Lower lobe of right lung (tissue), 2 donors: ENCODE measurements at regions not wholly inside any gene's neighbourhood (a gene's known extent, or its start where the extent isn't known, plus 50 kb on each side); places are given as distances from the start of the nearest gene placed in this dataset.

Experiments used
- ATAC-seq, 2 donors: fragments of 200-7000 bp; cut with Tn5 transposase; one replicate each; pipeline ENCODE4 v1.9.1; 2020 to 2022; ENCODE audit warnings: mild to moderate bottlenecking in 2 of 2, moderate library complexity in 2 of 2
- DNase-seq: peaks from one replicate; pipeline ENCODE4 v3.0.0-alpha.2; 2020
- H3K27ac ChIP-seq: fragments of 200-600 bp; one replicate; pipeline ENCODE4 v1.8.0; 2022
- H3K27me3 ChIP-seq: fragments of 200-600 bp; one replicate; pipeline ENCODE4 v1.8.0; 2022; ENCODE audit warnings: low read depth
- H3K36me3 ChIP-seq: fragments of 200-600 bp; one replicate; pipeline ENCODE4 v1.8.0; 2022; ENCODE audit warnings: mild to moderate bottlenecking
- H3K4me1 ChIP-seq: fragments of 200-600 bp; one replicate; pipeline ENCODE4 v1.8.0; 2022
- H3K4me3 ChIP-seq: fragments of 200-600 bp; one replicate; pipeline ENCODE4 v1.8.0; 2022; ENCODE audit warnings: mild to moderate bottlenecking
- H3K9me3 ChIP-seq: fragments of 200-600 bp; one replicate; pipeline ENCODE4 v1.8.0; 2022
- CTCF ChIP-seq: fragments of 200-600 bp; IDR thresholded peaks from one replicate; pipeline ENCODE4 v1.8.0; 2022; ENCODE audit warnings: antibody characterized with exemption, mild to moderate bottlenecking
- intact Hi-C: fragments of 100-400 bp; cut with DNase I; formaldehyde crosslinking; loops from one replicate; pipeline ENCODE4 v1.11.0; 2022
- donor health status: DM: no; HTN: yes; CAD: no; lungs with severe emphysema.

GRCh38 chr3:103924544-103924943 is 1442.2 kb upstream of the ALCAM start:
- no peaks in the 10 kb centered on the region for H3K36me3 ChIP-seq
- no peak for TF ChIP-seq CTCF
- no peaks in the 10 kb centered on the region for H3K27me3 ChIP-seq
- no peak for DNase-seq
- no peak overlapping the region for H3K27ac ChIP-seq
- no peaks in the 10 kb centered on the region for H3K4me1 ChIP-seq
- intact Hi-C loops = no loop called here
- H3K4me3 ChIP-seq = no peak overlapping the region
- no peaks in the 10 kb centered on the region for H3K9me3 ChIP-seq
- ATAC-seq = no peak

- H3K4me1 ChIP-seq = no peaks in the 10 kb centered on the region
- H3K27ac ChIP-seq = no peak overlapping the region
- DNase-seq = no peak
- no peaks in the 10 kb centered on the region for H3K9me3 ChIP-seq
- no peak for ATAC-seq
- H3K4me3 ChIP-seq = no peak overlapping the region
- intact Hi-C loops = no loop called here
- H3K36me3 ChIP-seq = no peaks in the 10 kb centered on the region
- TF ChIP-seq CTCF = no peak
- no peaks in the 10 kb centered on the region for H3K27me3 ChIP-seq
These were observed 1439.8 kb upstream of the ALCAM start for GRCh38 chr3:103926936-103927335.

- Histone ChIP-seq H3K4me3 (no peak overlapping the region), H3K9me3 (no peaks in the 10 kb centered on the region), H3K27ac (no peak overlapping the region), H3K36me3 (no peaks in the 10 kb centered on the region), H3K4me1 (no peaks in the 10 kb centered on the region), H3K27me3 (no peaks in the 10 kb centered on the region)
- TF ChIP-seq CTCF = no peak
- DNase-seq = no peak
- no peak for ATAC-seq
- intact Hi-C loops = no loop called here
These were observed 1438.8 kb upstream of the ALCAM start for GRCh38 chr3:103927896-103928295.

- no peak for TF ChIP-seq CTCF
- Histone ChIP-seq H3K27ac (no peak overlapping the region), H3K27me3 (no peaks in the 10 kb centered on the region), H3K4me1 (no peaks in the 10 kb centered on the region), H3K4me3 (no peak overlapping the region), H3K9me3 (no peaks in the 10 kb centered on the region), H3K36me3 (no peaks in the 10 kb centered on the region)
- no peak for ATAC-seq
- no peak for DNase-seq
- intact Hi-C loops = no loop called here
These were observed 1429.6 kb upstream of the ALCAM start for GRCh38 chr3:103937094-103937493.

GRCh38 chr3:103947062-103947461 is 1419.6 kb upstream of the ALCAM start:
- TF ChIP-seq CTCF = no peak
- H3K4me1 ChIP-seq = no peaks in the 10 kb centered on the region
- ATAC-seq (no peak), DNase-seq (no peak)
- H3K27me3 ChIP-seq = no peaks in the 10 kb centered on the region
- no peaks in the 10 kb centered on the region for H3K9me3 ChIP-seq
- no peak overlapping the region for H3K4me3 ChIP-seq
- intact Hi-C loops = no loop called here
- H3K27ac ChIP-seq = no peak overlapping the region
- no peaks in the 10 kb centered on the region for H3K36me3 ChIP-seq

GRCh38 chr3:103949693-103950092 is 1417.0 kb upstream of the ALCAM start:
- no peak for ATAC-seq
- DNase-seq = no peak

More at GRCh38 chr3:103949693-103950092, 1417.0 kb upstream of the ALCAM start:
- Histone ChIP-seq H3K27me3 (no peaks in the 10 kb centered on the region), H3K27ac (no peak overlapping the region), H3K4me3 (no peak overlapping the region), H3K4me1 (no peaks in the 10 kb centered on the region), H3K9me3 (no peaks in the 10 kb centered on the region), H3K36me3 (no peaks in the 10 kb centered on the region)
- TF ChIP-seq CTCF = no peak
- intact Hi-C loops = no loop called here
